Right lobe of liver (tissue), 4 donors: ENCODE measurements at regions not wholly inside any gene's neighbourhood (a gene's known extent, or its start where the extent isn't known, plus 50 kb on each side); places are given as distances from the start of the nearest gene placed in this dataset.

Source experiments
- CTCF ChIP-seq, 4 donors: fragments of 200-600 bp in 3 of 4; fragments of 450-650 bp in 1 of 4; IDR thresholded peaks; one replicate each; pipeline versions ENCODE4 v1.5.1 to v1.8.0; 2016 to 2022; ENCODE audit warnings: antibody characterized with exemption in 4 of 4, mild to moderate bottlenecking in 2 of 4
- POLR2A ChIP-seq: fragments of 450-650 bp; IDR thresholded peaks from one replicate; pipeline ENCODE4 v1.6.1; 2017; ENCODE audit warnings: antibody characterized with exemption, mild to moderate bottlenecking
- donor health status: DM: no; HTN: no; CAD: no.
- donor health status: DM: no; HTN: no; CAD: no.
- donor health status: DM: no; HTN: yes; CAD: no.

- TF ChIP-seq CTCF (IDR thresholded peaks at IDR 0.05) (no peak), POLR2A (no peak)
These were observed 290.2 kb downstream of the SOX4 start for GRCh38 chr6:21883595-21884328.
